Trophoblast cell (in vitro differentiated cells and primary cell): ENCODE measurements at regions not wholly inside any gene's neighbourhood (a gene's known extent, or its start where the extent isn't known, plus 50 kb on each side); places are given as distances from the start of the nearest gene placed in this dataset.

Experiments used
- DNase-seq, 2 donors: peaks; one replicate each; pipeline ENCODE4 v3.0.0-alpha.2; 2016
- H2AFZ ChIP-seq: 2 replicates; pipeline ENCODE4 v1.6.1; 2013; ENCODE audit warnings: low read length, moderate library complexity, mild to moderate bottlenecking; ENCODE audit not compliant: insufficient read depth, poor library complexity
- H2AK5ac ChIP-seq: 2 replicates; pipeline ENCODE4 v1.6.1; 2013; ENCODE audit warnings: mild to moderate bottlenecking, low read length
- H2BK120ac ChIP-seq: 2 replicates; pipeline ENCODE4 v1.6.1; 2013; ENCODE audit warnings: low read length, mild to moderate bottlenecking, moderate library complexity; ENCODE audit not compliant: insufficient read depth, poor library complexity
- H2BK12ac ChIP-seq: 2 replicates; pipeline ENCODE4 v1.6.1; 2013; ENCODE audit warnings: mild to moderate bottlenecking, low read length, moderate library complexity
- H2BK5ac ChIP-seq: 2 replicates; pipeline ENCODE4 v1.6.1; 2013; ENCODE audit warnings: low read length, low read depth, moderate library complexity, mild to moderate bottlenecking; ENCODE audit not compliant: poor library complexity
- H3K14ac ChIP-seq: 2 replicates; pipeline ENCODE4 v1.6.1; 2013; ENCODE audit warnings: mild to moderate bottlenecking, low read length
- H3K18ac ChIP-seq: 2 replicates; pipeline ENCODE4 v1.6.1; 2013; ENCODE audit warnings: mild to moderate bottlenecking, low read length
- H3K23ac ChIP-seq: 2 replicates; pipeline ENCODE4 v1.6.1; 2013; ENCODE audit warnings: low read length
- H3K27ac ChIP-seq: 2 replicates; pipeline ENCODE4 v1.5.1; 2013; ENCODE audit warnings: low read depth, mild to moderate bottlenecking, inconsistent platforms, low read length, moderate library complexity
- H3K27me3 ChIP-seq: 2 replicates; pipeline ENCODE4 v1.6.1; 2013; ENCODE audit warnings: inconsistent platforms, mild to moderate bottlenecking, low read length, moderate library complexity; ENCODE audit not compliant: insufficient read depth
- H3K36me3 ChIP-seq, 2 experiments: 1 replicate in 1 of 2; 2 replicates in 1 of 2; pipeline ENCODE4 v1.6.1; 2013; ENCODE audit warnings: low read length in 2 of 2, mild to moderate bottlenecking in 2 of 2, moderate library complexity in 1 of 2; ENCODE audit not compliant: insufficient read depth in 2 of 2, control insufficient read depth in 1 of 2
- H3K4ac ChIP-seq: 2 replicates; pipeline ENCODE4 v1.6.1; 2013; ENCODE audit warnings: low read depth, mild to moderate bottlenecking, low read length, moderate library complexity
- H3K4me1 ChIP-seq, 2 experiments: 1 replicate in 1 of 2; 2 replicates in 1 of 2; pipeline ENCODE4 v1.6.1; 2013; ENCODE audit warnings: low read length in 2 of 2, mild to moderate bottlenecking in 2 of 2, moderate library complexity in 1 of 2; ENCODE audit not compliant: insufficient read depth in 2 of 2, control insufficient read depth in 1 of 2
- H3K4me2 ChIP-seq: 2 replicates; pipeline ENCODE4 v1.6.1; 2013; ENCODE audit warnings: inconsistent platforms, mild to moderate bottlenecking, low read length, moderate library complexity
- H3K4me3 ChIP-seq: 2 replicates; pipeline ENCODE4 v1.5.1; 2013; ENCODE audit warnings: mild to moderate bottlenecking, low read depth, low read length, inconsistent platforms
- H3K79me1 ChIP-seq: one replicate; pipeline ENCODE4 v1.6.1; 2013; ENCODE audit warnings: low read length
- H3K79me2 ChIP-seq: 2 replicates; pipeline ENCODE4 v1.6.1; 2013; ENCODE audit warnings: low read length, mild to moderate bottlenecking; ENCODE audit not compliant: control insufficient read depth, insufficient read depth, poor library complexity
- H3K9ac ChIP-seq: 2 replicates; pipeline ENCODE4 v1.6.1; 2013; ENCODE audit warnings: mild to moderate bottlenecking, low read length
- H3K9me3 ChIP-seq: 2 replicates; pipeline ENCODE4 v1.6.1; 2013; ENCODE audit warnings: low read depth, mild to moderate bottlenecking, control low read depth, inconsistent platforms, low read length; ENCODE audit not compliant: insufficient read depth
- H4K12ac ChIP-seq: 2 replicates; pipeline ENCODE4 v1.6.1; 2013; ENCODE audit warnings: low read depth, mild to moderate bottlenecking, low read length, moderate library complexity
- H4K8ac ChIP-seq: 2 replicates; pipeline ENCODE4 v1.6.1; 2013; ENCODE audit warnings: low read depth, mild to moderate bottlenecking, low read length, moderate library complexity
- H4K91ac ChIP-seq: one replicate; pipeline ENCODE4 v1.6.1; 2013; ENCODE audit warnings: low read depth, mild to moderate bottlenecking, low read length, moderate library complexity
- WGBS: extraction: QIAGEN DNeasy Blood & Tissue Kit; methylation state at CpG from one replicate; pipeline ENCODE4 v1.1.7; 2013; ENCODE audit warnings: missing lambda C conversion rate; ENCODE audit not compliant: insufficient read length, insufficient coverage; ENCODE audit errors: extremely low coverage; 5-methylcytosine and 5-hydroxymethylcytosine counted together

GRCh38 chr6:140602431-140603248 is 1228.2 kb upstream of the CITED2 start:
- no peak overlapping the region for H2BK120ac ChIP-seq
- H3K4me2 ChIP-seq, result no peak overlapping the region
- no peak overlapping the region for H3K9ac ChIP-seq
- H3K9me3 ChIP-seq, result no peaks in the 10 kb centered on the region
- no peak overlapping the region for H3K23ac ChIP-seq
- H3K79me2 ChIP-seq, result no peaks in the 10 kb centered on the region
- no peak overlapping the region for H3K14ac ChIP-seq
- H3K4me1 ChIP-seq, result no peaks in the 10 kb centered on the region
- no peak overlapping the region for H4K12ac ChIP-seq
- WGBS, result no CpG with 5 or more reads among the region's 6 CpGs
- no peak overlapping the region for H2AFZ ChIP-seq
- H3K27me3 ChIP-seq, result no peaks in the 10 kb centered on the region
- no peak overlapping the region for H3K27ac ChIP-seq
- no peaks in the 10 kb centered on the region for H3K79me1 ChIP-seq
- no peak overlapping the region for H3K4ac ChIP-seq
- no peak overlapping the region for H3K4me3 ChIP-seq
- no peak overlapping the region for H2BK12ac ChIP-seq
- H2BK5ac ChIP-seq, result no peak overlapping the region
- H3K36me3 ChIP-seq, result no peaks in the 10 kb centered on the region
- no peak overlapping the region for H4K8ac ChIP-seq
- no peak overlapping the region for H2AK5ac ChIP-seq
- H3K18ac ChIP-seq, result no peak overlapping the region
- no peak for DNase-seq
- H4K91ac ChIP-seq, result no peak overlapping the region

GRCh38 chr6:140601021-140601808 is 1226.8 kb upstream of the CITED2 start:
- Histone ChIP-seq H3K14ac (no peak overlapping the region), H3K36me3 (no peaks in the 10 kb centered on the region), H3K9me3 (no peaks in the 10 kb centered on the region), H2BK120ac (no peak overlapping the region), H3K27ac (no peak overlapping the region), H3K9ac (no peak overlapping the region), H2AK5ac (no peak overlapping the region), H3K4me3 (no peak overlapping the region), H3K79me1 (no peaks in the 10 kb centered on the region), H3K79me2 (no peaks in the 10 kb centered on the region), H2BK12ac (no peak overlapping the region), H4K8ac (no peak overlapping the region), H3K18ac (no peak overlapping the region), H4K91ac (no peak overlapping the region), H3K4me2 (no peak overlapping the region), H3K4me1 (no peaks in the 10 kb centered on the region), H3K23ac (no peak overlapping the region), H3K27me3 (no peaks in the 10 kb centered on the region), H4K12ac (no peak overlapping the region), H3K4ac (no peak overlapping the region), H2BK5ac (no peak overlapping the region), H2AFZ (no peak overlapping the region)
- no peak for DNase-seq
- WGBS, result no CpG with 5 or more reads among the region's 3 CpGs

GRCh38 chr6:140599916-140600315 is 1225.5 kb upstream of the CITED2 start:
- no peak overlapping the region for H3K27ac ChIP-seq
- no peak overlapping the region for H2AFZ ChIP-seq
- no peak overlapping the region for H3K4ac ChIP-seq
- no peak overlapping the region for H4K12ac ChIP-seq
- H3K4me2 ChIP-seq, result no peak overlapping the region
- no peaks in the 10 kb centered on the region for H3K9me3 ChIP-seq
- H2BK12ac ChIP-seq, result no peak overlapping the region
- no peak overlapping the region for H2AK5ac ChIP-seq
- H3K14ac ChIP-seq, result no peak overlapping the region
- no peak overlapping the region for H3K18ac ChIP-seq
- no peak overlapping the region for H4K91ac ChIP-seq
- no peak overlapping the region for H2BK5ac ChIP-seq
- DNase-seq, result no peak
- H3K27me3 ChIP-seq, result no peaks in the 10 kb centered on the region
- H3K36me3 ChIP-seq, result no peaks in the 10 kb centered on the region
- H3K79me2 ChIP-seq, result no peaks in the 10 kb centered on the region
- no CpG with 5 or more reads among the region's 1 CpG for WGBS
- no peak overlapping the region for H3K4me3 ChIP-seq
- no peak overlapping the region for H4K8ac ChIP-seq
- no peak overlapping the region for H3K9ac ChIP-seq
- H3K4me1 ChIP-seq, result no peaks in the 10 kb centered on the region
- no peaks in the 10 kb centered on the region for H3K79me1 ChIP-seq
- no peak overlapping the region for H3K23ac ChIP-seq
- H2BK120ac ChIP-seq, result no peak overlapping the region

- H3K9ac ChIP-seq, result no peak overlapping the region
- no peak overlapping the region for H3K4ac ChIP-seq
- no peak overlapping the region for H2BK5ac ChIP-seq
- H2AK5ac ChIP-seq, result no peak overlapping the region
- no peaks in the 10 kb centered on the region for H3K4me1 ChIP-seq
- H2AFZ ChIP-seq, result no peak overlapping the region
- H3K4me2 ChIP-seq, result no peak overlapping the region
- no peaks in the 10 kb centered on the region for H3K79me2 ChIP-seq
- H3K36me3 ChIP-seq, result peaks cover 0 to 3% of the 10 kb centered on the region in 2 experiments
- no peaks in the 10 kb centered on the region for H3K27me3 ChIP-seq
- no peak overlapping the region for H4K8ac ChIP-seq
- no peaks in the 10 kb centered on the region for H3K9me3 ChIP-seq
- DNase-seq, result no peak
- no peaks in the 10 kb centered on the region for H3K79me1 ChIP-seq
- H2BK12ac ChIP-seq, result no peak overlapping the region
- H2BK120ac ChIP-seq, result no peak overlapping the region
- H3K23ac ChIP-seq, result no peak overlapping the region
- no peak overlapping the region for H3K18ac ChIP-seq
- no peak overlapping the region for H4K12ac ChIP-seq
- no CpG with 5 or more reads among the region's 1 CpG for WGBS
- no peak overlapping the region for H3K14ac ChIP-seq
- no peak overlapping the region for H3K27ac ChIP-seq
- no peak overlapping the region for H3K4me3 ChIP-seq
- no peak overlapping the region for H4K91ac ChIP-seq
These were observed 1222.7 kb upstream of the CITED2 start for GRCh38 chr6:140597181-140597580.
